ENCODE measurements at regions not wholly inside any gene's neighbourhood (a gene's known extent, or its start where the extent isn't known, plus 50 kb on each side); places are given as distances from the start of the nearest gene placed in this dataset.
A peak's percentile ranks its signal among the peaks of the same experiment; 100 is the strongest.

GRCh38 chr6:66403966-66404365, 696.9 kb upstream of the EYS start:
- H4K20me1 ChIP-seq (ENCODE audit: insufficient read depth, low read length) = no peaks in the 10 kb centered on the region
- TF ChIP-seq CTCF (IDR thresholded peaks at IDR 0.05; ENCODE audit: low read length) = no peak
- no peak for TF ChIP-seq EZH2phosphoT487 (IDR thresholded peaks at IDR 0.05; ENCODE audit: low read length)
- TF ChIP-seq EZH2 (optimal IDR thresholded peaks at IDR 0.05; ENCODE audit: low read depth, low read length) = no peak
- no peaks in the 10 kb centered on the region for H3K4me1 ChIP-seq (ENCODE audit: low read length)
- no peak overlapping the region for H3K9ac ChIP-seq (ENCODE audit: low read length)
- H3K4me2 ChIP-seq (ENCODE audit: low read depth, low read length) = no peak overlapping the region
- no peak overlapping the region for H3K4me3 ChIP-seq (ENCODE audit: low read length)
- H3K9me3 ChIP-seq (replicated peaks; ENCODE audit: insufficient read depth, low read length) = no peaks in the 10 kb centered on the region
- H3F3A ChIP-seq (ENCODE audit: insufficient read depth, low read length) = no peaks in the 10 kb centered on the region
- H3K9me2 ChIP-seq (replicated peaks; ENCODE audit: insufficient read depth, low read length) = no peaks in the 10 kb centered on the region
- no peak overlapping the region for H2AFZ ChIP-seq (ENCODE audit: low read length)
- no peaks in the 10 kb centered on the region for H3K27me3 ChIP-seq (replicated peaks; ENCODE audit: insufficient read depth, low read length)
- H3K36me3 ChIP-seq (replicated peaks; ENCODE audit: insufficient read depth, low read length) = no peaks in the 10 kb centered on the region
- no peak for DNase-seq
- no peak overlapping the region for H3K27ac ChIP-seq (ENCODE audit: low read length)
- no peaks in the 10 kb centered on the region for H3K79me2 ChIP-seq (ENCODE audit: low read length)

- H3K4me3 ChIP-seq (ENCODE audit: low read length) = no peak overlapping the region
- no peaks in the 10 kb centered on the region for H3F3A ChIP-seq (ENCODE audit: insufficient read depth, low read length)
- no peaks in the 10 kb centered on the region for H3K79me2 ChIP-seq (ENCODE audit: low read length)
- no peak for DNase-seq
- H3K4me2 ChIP-seq (ENCODE audit: low read depth, low read length) = no peak overlapping the region
- H3K9me2 ChIP-seq (replicated peaks; ENCODE audit: insufficient read depth, low read length) = no peaks in the 10 kb centered on the region
- no peaks in the 10 kb centered on the region for H3K27me3 ChIP-seq (replicated peaks; ENCODE audit: insufficient read depth, low read length)
- no peak overlapping the region for H3K9ac ChIP-seq (ENCODE audit: low read length)
- H3K4me1 ChIP-seq (ENCODE audit: low read length) = no peaks in the 10 kb centered on the region
- no peaks in the 10 kb centered on the region for H3K36me3 ChIP-seq (replicated peaks; ENCODE audit: insufficient read depth, low read length)
- no peaks in the 10 kb centered on the region for H4K20me1 ChIP-seq (ENCODE audit: insufficient read depth, low read length)
- TF ChIP-seq EZH2 (optimal IDR thresholded peaks at IDR 0.05; ENCODE audit: low read depth, low read length) = no peak
- no peak for TF ChIP-seq EZH2phosphoT487 (IDR thresholded peaks at IDR 0.05; ENCODE audit: low read length)
- TF ChIP-seq CTCF (IDR thresholded peaks at IDR 0.05; ENCODE audit: low read length) = no peak
- no peaks in the 10 kb centered on the region for H3K9me3 ChIP-seq (replicated peaks; ENCODE audit: insufficient read depth, low read length)
- H3K27ac ChIP-seq (ENCODE audit: low read length) = no peak overlapping the region
- no peak overlapping the region for H2AFZ ChIP-seq (ENCODE audit: low read length)
Measured at GRCh38 chr6:66402873-66403272, 695.8 kb upstream of the EYS start.

GRCh38 chr6:66396549-66396948, 689.5 kb upstream of the EYS start:
- Histone ChIP-seq H3K9me3 (replicated peaks; ENCODE audit: insufficient read depth, low read length) (no peaks in the 10 kb centered on the region), H3K9ac (ENCODE audit: low read length) (no peak overlapping the region), H3K9me2 (replicated peaks; ENCODE audit: insufficient read depth, low read length) (no peaks in the 10 kb centered on the region), H3F3A (ENCODE audit: insufficient read depth, low read length) (peaks cover 4% of the 10 kb centered on the region), H3K4me2 (ENCODE audit: low read depth, low read length) (no peak overlapping the region), H3K4me1 (ENCODE audit: low read length) (peaks cover 16% of the 10 kb centered on the region; the same call in 1 of the 2 replicates), H3K27ac (ENCODE audit: low read length) (no peak overlapping the region), H4K20me1 (ENCODE audit: insufficient read depth, low read length) (no peaks in the 10 kb centered on the region), H2AFZ (ENCODE audit: low read length) (0 out of 2 replicates have a peak overlapping the region, but pooled peaks have one; percentile 24), H3K27me3 (replicated peaks; ENCODE audit: insufficient read depth, low read length) (no peaks in the 10 kb centered on the region), H3K79me2 (ENCODE audit: low read length) (no peaks in the 10 kb centered on the region), H3K36me3 (replicated peaks; ENCODE audit: insufficient read depth, low read length) (no peaks in the 10 kb centered on the region), H3K4me3 (ENCODE audit: low read length) (no peak overlapping the region)
- TF ChIP-seq CTCF (IDR thresholded peaks at IDR 0.05; ENCODE audit: low read length) (no peak), EZH2 (optimal IDR thresholded peaks at IDR 0.05; ENCODE audit: low read depth, low read length) (no peak), EZH2phosphoT487 (IDR thresholded peaks at IDR 0.05; ENCODE audit: low read length) (no peak)
- peak; percentile 47 for DNase-seq
